ENCODE measurements at regions not wholly inside any gene's neighbourhood (a gene's known extent, or its start where the extent isn't known, plus 50 kb on each side); places are given as distances from the start of the nearest gene placed in this dataset.

DNA sequence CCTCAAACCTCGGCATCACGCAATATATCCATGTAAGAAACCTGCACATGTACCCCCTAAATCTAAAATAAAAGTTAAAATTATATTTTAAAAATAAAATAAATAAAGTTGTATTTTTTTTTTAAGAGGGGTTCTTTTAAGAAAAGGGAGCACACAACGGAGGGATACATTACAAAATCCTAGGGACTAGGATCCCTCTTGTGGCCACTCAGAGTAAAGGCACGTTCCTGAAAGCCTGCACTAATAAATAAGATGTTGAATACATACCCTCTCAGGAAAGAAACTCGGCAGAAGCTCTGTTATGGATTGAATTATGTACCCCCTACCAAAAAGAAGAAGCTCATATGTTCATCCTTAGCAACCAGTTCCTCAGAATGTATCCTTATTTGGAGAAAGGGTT is 50.9 kb upstream of the PRDX4 start:
- no peak for TF ChIP-seq EZH2 (IDR thresholded peaks at IDR 0.05)
- TF ChIP-seq POLR2AphosphoS5 (IDR thresholded peaks at IDR 0.05; ENCODE audit: borderline replicate concordance, low read depth, low read length): no peak
- no peak for TF ChIP-seq FOXP2 (optimal IDR thresholded peaks at IDR 0.05; ENCODE audit: control extremely low read depth, extremely low read length, insufficient read depth)
